ENCODE measurements at regions not wholly inside any gene's neighbourhood (a gene's known extent, or its start where the extent isn't known, plus 50 kb on each side); places are given as distances from the start of the nearest gene placed in this dataset.

- TF ChIP-seq, protein P1, sequence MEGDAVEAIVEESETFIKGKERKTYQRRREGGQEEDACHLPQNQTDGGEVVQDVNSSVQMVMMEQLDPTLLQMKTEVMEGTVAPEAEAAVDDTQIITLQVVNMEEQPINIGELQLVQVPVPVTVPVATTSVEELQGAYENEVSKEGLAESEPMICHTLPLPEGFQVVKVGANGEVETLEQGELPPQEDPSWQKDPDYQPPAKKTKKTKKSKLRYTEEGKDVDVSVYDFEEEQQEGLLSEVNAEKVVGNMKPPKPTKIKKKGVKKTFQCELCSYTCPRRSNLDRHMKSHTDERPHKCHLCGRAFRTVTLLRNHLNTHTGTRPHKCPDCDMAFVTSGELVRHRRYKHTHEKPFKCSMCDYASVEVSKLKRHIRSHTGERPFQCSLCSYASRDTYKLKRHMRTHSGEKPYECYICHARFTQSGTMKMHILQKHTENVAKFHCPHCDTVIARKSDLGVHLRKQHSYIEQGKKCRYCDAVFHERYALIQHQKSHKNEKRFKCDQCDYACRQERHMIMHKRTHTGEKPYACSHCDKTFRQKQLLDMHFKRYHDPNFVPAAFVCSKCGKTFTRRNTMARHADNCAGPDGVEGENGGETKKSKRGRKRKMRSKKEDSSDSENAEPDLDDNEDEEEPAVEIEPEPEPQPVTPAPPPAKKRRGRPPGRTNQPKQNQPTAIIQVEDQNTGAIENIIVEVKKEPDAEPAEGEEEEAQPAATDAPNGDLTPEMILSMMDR (IDR thresholded peaks at IDR 0.05; ENCODE audit: insufficient read depth, low read length, poor library complexity, severe bottlenecking), result no peak
- no peak for DNase-seq (ENCODE audit: low read depth)
- Histone ChIP-seq H3K4me3 (ENCODE audit: low read depth, low read length) (no peak overlapping the region), H3K27me3 (ENCODE audit: control insufficient read depth, insufficient read depth, low read length) (no peaks in the 10 kb centered on the region), H3K36me3 (ENCODE audit: control insufficient read depth, insufficient read depth, low read length) (no peaks in the 10 kb centered on the region)
These were observed 219.3 kb upstream of the TTC14 start for GRCh38 chr3:180382638-180383180.

DNA sequence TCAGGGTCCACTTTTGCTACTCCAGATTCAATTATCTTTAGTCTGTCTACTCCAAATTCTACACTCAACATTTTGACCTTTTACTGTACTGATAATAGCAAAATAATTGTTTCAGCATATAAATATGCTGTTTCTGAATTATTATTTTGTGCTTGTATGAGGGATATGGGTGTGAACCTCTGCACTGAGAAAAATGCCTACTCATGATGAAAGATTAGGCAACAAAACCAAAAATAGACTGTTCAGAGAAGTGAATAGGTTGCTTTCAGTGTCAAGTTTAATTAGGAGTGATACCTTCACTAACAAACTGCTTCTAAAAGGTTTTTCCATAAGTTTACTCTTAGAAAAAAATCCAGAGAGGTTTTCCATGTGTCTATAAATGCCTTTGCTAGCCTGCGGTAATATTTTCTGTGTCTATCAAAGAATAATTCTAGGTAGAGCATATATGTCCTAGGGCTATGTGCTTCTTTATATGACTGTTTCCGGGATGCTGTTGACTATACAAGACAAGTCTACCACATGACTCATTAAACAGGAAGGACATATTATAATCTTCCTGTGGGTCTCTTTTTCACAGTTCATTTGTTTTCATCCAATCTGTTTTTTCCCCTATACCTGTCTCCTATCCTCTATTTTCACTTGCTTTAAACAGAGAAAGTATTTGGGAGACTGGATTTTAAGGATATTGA lies 218.5 kb upstream of the TTC14 start:
- H3K4me3 ChIP-seq (ENCODE audit: low read depth, low read length), result no peak overlapping the region
- TF ChIP-seq, protein P1 (IDR thresholded peaks at IDR 0.05; ENCODE audit: insufficient read depth, low read length, poor library complexity, severe bottlenecking), result no peak
- DNase-seq (ENCODE audit: low read depth), result no peak
- no peaks in the 10 kb centered on the region for H3K36me3 ChIP-seq (ENCODE audit: control insufficient read depth, insufficient read depth, low read length)
- H3K27me3 ChIP-seq (ENCODE audit: control insufficient read depth, insufficient read depth, low read length), result no peaks in the 10 kb centered on the region

- Histone ChIP-seq H3K27me3 (ENCODE audit: control insufficient read depth, insufficient read depth, low read length) (no peaks in the 10 kb centered on the region), H3K4me3 (ENCODE audit: low read depth, low read length) (no peak overlapping the region), H3K36me3 (ENCODE audit: control insufficient read depth, insufficient read depth, low read length) (no peaks in the 10 kb centered on the region)
- DNase-seq (ENCODE audit: low read depth), result no peak
- TF ChIP-seq, protein P1 (IDR thresholded peaks at IDR 0.05; ENCODE audit: insufficient read depth, low read length, poor library complexity, severe bottlenecking), result no peak
These were observed 211.7 kb upstream of the TTC14 start for GRCh38 chr3:180390313-180390712.

DNA sequence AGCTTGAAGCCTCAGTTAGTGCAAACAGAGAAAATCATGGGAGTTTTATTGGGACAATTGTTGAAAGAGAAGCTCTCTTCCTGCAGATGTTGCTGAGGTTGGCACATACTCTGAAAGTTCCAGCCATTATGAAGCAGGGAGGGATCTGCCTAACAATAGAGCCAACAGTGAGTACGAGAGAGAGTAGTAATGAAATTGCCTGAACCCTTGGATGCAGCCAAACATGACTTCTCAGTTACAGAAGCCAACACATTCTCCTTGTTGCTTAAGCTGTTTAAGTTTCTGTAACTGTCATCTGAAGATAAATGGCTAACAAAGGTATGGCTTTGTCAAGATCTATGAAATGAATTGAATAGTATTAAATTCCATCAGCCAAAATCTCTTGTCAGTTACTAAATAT lies 211.0 kb upstream of the TTC14 start:
- Histone ChIP-seq H3K4me3 (ENCODE audit: low read depth, low read length) (no peak overlapping the region), H3K27me3 (ENCODE audit: control insufficient read depth, insufficient read depth, low read length) (no peaks in the 10 kb centered on the region), H3K36me3 (ENCODE audit: control insufficient read depth, insufficient read depth, low read length) (no peaks in the 10 kb centered on the region)
- TF ChIP-seq, protein P1 (IDR thresholded peaks at IDR 0.05; ENCODE audit: insufficient read depth, low read length, poor library complexity, severe bottlenecking), result no peak
- no peak for DNase-seq (ENCODE audit: low read depth)

GRCh38 chr3:180401226-180401625 lies 200.7 kb upstream of the TTC14 start:
- DNase-seq (ENCODE audit: low read depth), result no peak
- TF ChIP-seq, protein P1 (IDR thresholded peaks at IDR 0.05; ENCODE audit: insufficient read depth, low read length, poor library complexity, severe bottlenecking), result no peak
- no peak overlapping the region for H3K4me3 ChIP-seq (ENCODE audit: low read depth, low read length)
- no peaks in the 10 kb centered on the region for H3K36me3 ChIP-seq (ENCODE audit: control insufficient read depth, insufficient read depth, low read length)
- no peaks in the 10 kb centered on the region for H3K27me3 ChIP-seq (ENCODE audit: control insufficient read depth, insufficient read depth, low read length)

Data from kidney epithelial cell (primary cell).